Activated T-helper 1 cell treated with anti-CD3 and anti-CD28 coated beads, Interleukin-12 subunit alpha, Interleukin-12 subunit beta, Interleukin-2, Interleukin-4 antibody, amounts not matched to agents 30 ng/mL and 10 ng/mL and 1 ng/mL, durations not matched to agents 14 hours and 24 hours and 36 hours (primary cell): ENCODE measurements at regions not wholly inside any gene's neighbourhood (a gene's known extent, or its start where the extent isn't known, plus 50 kb on each side); places are given as distances from the start of the nearest gene placed in this dataset.

Experiments used
- DNase-seq: peaks from one replicate; pipeline ENCODE4 v3.0.0; 2021; ENCODE audit warnings: low spot score
- H3K27ac Mint-ChIP-seq: one replicate; pipeline ENCODE4 v1.8.0; 2021; ENCODE audit warnings: mild to moderate bottlenecking, mixed read lengths
- H3K27me3 Mint-ChIP-seq: one replicate; pipeline ENCODE4 v1.8.0; 2022; ENCODE audit warnings: mild to moderate bottlenecking, moderate library complexity, mixed read lengths; ENCODE audit not compliant: insufficient read depth
- H3K36me3 Mint-ChIP-seq: one replicate; pipeline ENCODE4 v1.8.0; 2021; ENCODE audit warnings: low read depth, mixed read lengths
- H3K4me1 Mint-ChIP-seq: one replicate; pipeline ENCODE4 v1.8.0; 2021; ENCODE audit warnings: low read depth, mixed read lengths
- H3K4me3 Mint-ChIP-seq: one replicate; pipeline ENCODE4 v1.8.0; 2021; ENCODE audit warnings: mild to moderate bottlenecking, moderate library complexity, mixed read lengths
- H3K9me3 Mint-ChIP-seq: one replicate; pipeline ENCODE4 v1.8.0; 2021; ENCODE audit warnings: mixed read lengths
- intact Hi-C: fragments of 100-400 bp; cut with micrococcal nuclease; formaldehyde crosslinking; loops from one replicate; pipeline ENCODE4 v1.15.1; 2024

- H3K4me1 Mint-ChIP-seq = no peaks in the 10 kb centered on the region
- H3K4me3 Mint-ChIP-seq = no peak overlapping the region
- H3K27me3 Mint-ChIP-seq = no peaks in the 10 kb centered on the region
- H3K27ac Mint-ChIP-seq = no peak overlapping the region
- no peaks in the 10 kb centered on the region for H3K36me3 Mint-ChIP-seq
- no peaks in the 10 kb centered on the region for H3K9me3 Mint-ChIP-seq
- intact Hi-C loops = no loop called here
- no peak for DNase-seq
Observed at GRCh38 chr11:97149741-97150140, 759.9 kb downstream of the JRKL start.

GRCh38 chr11:97157221-97157740 is 767.5 kb downstream of the JRKL start:
- Mint-ChIP-seq H3K4me3 (no peak overlapping the region), H3K9me3 (no peaks in the 10 kb centered on the region), H3K27ac (no peak overlapping the region), H3K27me3 (no peaks in the 10 kb centered on the region), H3K36me3 (no peaks in the 10 kb centered on the region), H3K4me1 (no peaks in the 10 kb centered on the region)
- DNase-seq = no peak
- intact Hi-C loops = no loop called here

- Mint-ChIP-seq H3K27me3 (no peaks in the 10 kb centered on the region), H3K4me1 (no peaks in the 10 kb centered on the region), H3K27ac (no peak overlapping the region), H3K4me3 (no peak overlapping the region), H3K36me3 (no peaks in the 10 kb centered on the region), H3K9me3 (no peaks in the 10 kb centered on the region)
- no peak for DNase-seq
- intact Hi-C loops = no loop called here
Observed at GRCh38 chr11:97158243-97158642, 768.4 kb downstream of the JRKL start.

GRCh38 chr11:97163631-97164191 is 773.9 kb downstream of the JRKL start:
- no peaks in the 10 kb centered on the region for H3K27me3 Mint-ChIP-seq
- no peaks in the 10 kb centered on the region for H3K36me3 Mint-ChIP-seq
- no peak overlapping the region for H3K4me3 Mint-ChIP-seq
- H3K4me1 Mint-ChIP-seq = no peaks in the 10 kb centered on the region
- no peak for DNase-seq
- no peaks in the 10 kb centered on the region for H3K9me3 Mint-ChIP-seq
- H3K27ac Mint-ChIP-seq = no peak overlapping the region
- intact Hi-C loops = no loop called here

- H3K36me3 Mint-ChIP-seq = no peaks in the 10 kb centered on the region
- no peak for DNase-seq
- peaks cover 9% of the 10 kb centered on the region for H3K9me3 Mint-ChIP-seq
- no peak overlapping the region for H3K27ac Mint-ChIP-seq
- H3K27me3 Mint-ChIP-seq = no peaks in the 10 kb centered on the region
- no peak overlapping the region for H3K4me3 Mint-ChIP-seq
- intact Hi-C loops = no loop called here
- no peaks in the 10 kb centered on the region for H3K4me1 Mint-ChIP-seq
Observed at GRCh38 chr11:97201743-97202612, 812.2 kb downstream of the JRKL start.

GRCh38 chr11:97202613-97203292 is 812.9 kb downstream of the JRKL start:
- intact Hi-C loops = no loop called here
- peaks cover 9% of the 10 kb centered on the region for H3K9me3 Mint-ChIP-seq
- DNase-seq = no peak
- H3K36me3 Mint-ChIP-seq = no peaks in the 10 kb centered on the region
- no peak overlapping the region for H3K27ac Mint-ChIP-seq
- H3K27me3 Mint-ChIP-seq = no peaks in the 10 kb centered on the region
- no peaks in the 10 kb centered on the region for H3K4me1 Mint-ChIP-seq
- no peak overlapping the region for H3K4me3 Mint-ChIP-seq

- no peak overlapping the region for H3K27ac Mint-ChIP-seq
- DNase-seq = no peak
- no peaks in the 10 kb centered on the region for H3K36me3 Mint-ChIP-seq
- intact Hi-C loops = no loop called here
- H3K4me3 Mint-ChIP-seq = no peak overlapping the region
- H3K9me3 Mint-ChIP-seq = no peaks in the 10 kb centered on the region
- no peaks in the 10 kb centered on the region for H3K4me1 Mint-ChIP-seq
- no peaks in the 10 kb centered on the region for H3K27me3 Mint-ChIP-seq
Observed at GRCh38 chr11:97218011-97218410, 828.2 kb downstream of the JRKL start.

GRCh38 chr11:97223647-97224046 is 833.8 kb downstream of the JRKL start:
- no peaks in the 10 kb centered on the region for H3K4me1 Mint-ChIP-seq

GRCh38 chr11:97224396-97224795 is 834.6 kb downstream of the JRKL start:
- no peaks in the 10 kb centered on the region for H3K27me3 Mint-ChIP-seq
- H3K4me1 Mint-ChIP-seq = no peaks in the 10 kb centered on the region
- H3K27ac Mint-ChIP-seq = no peak overlapping the region
- intact Hi-C loops = no loop called here
- no peaks in the 10 kb centered on the region for H3K36me3 Mint-ChIP-seq
- no peaks in the 10 kb centered on the region for H3K9me3 Mint-ChIP-seq
- no peak overlapping the region for H3K4me3 Mint-ChIP-seq
- no peak for DNase-seq

More at GRCh38 chr11:97223647-97224046, 833.8 kb downstream of the JRKL start:
- no peak overlapping the region for H3K4me3 Mint-ChIP-seq
- H3K9me3 Mint-ChIP-seq = no peaks in the 10 kb centered on the region
- H3K27ac Mint-ChIP-seq = no peak overlapping the region
- DNase-seq = no peak
- H3K36me3 Mint-ChIP-seq = no peaks in the 10 kb centered on the region
- intact Hi-C loops = no loop called here
- no peaks in the 10 kb centered on the region for H3K27me3 Mint-ChIP-seq

GRCh38 chr11:97225794-97226193 is 836.0 kb downstream of the JRKL start:
- DNase-seq = no peak
- no peak overlapping the region for H3K27ac Mint-ChIP-seq
- H3K27me3 Mint-ChIP-seq = no peaks in the 10 kb centered on the region
- no peak overlapping the region for H3K4me3 Mint-ChIP-seq
- no peaks in the 10 kb centered on the region for H3K36me3 Mint-ChIP-seq
- H3K9me3 Mint-ChIP-seq = no peaks in the 10 kb centered on the region
- H3K4me1 Mint-ChIP-seq = no peaks in the 10 kb centered on the region
- intact Hi-C loops = no loop called here

- H3K36me3 Mint-ChIP-seq = no peaks in the 10 kb centered on the region
- no peak for DNase-seq
- intact Hi-C loops = no loop called here
- no peaks in the 10 kb centered on the region for H3K27me3 Mint-ChIP-seq
- H3K4me3 Mint-ChIP-seq = no peak overlapping the region
- H3K27ac Mint-ChIP-seq = no peak overlapping the region
- no peaks in the 10 kb centered on the region for H3K9me3 Mint-ChIP-seq
- H3K4me1 Mint-ChIP-seq = no peaks in the 10 kb centered on the region
Observed at GRCh38 chr11:97229936-97230335, 840.1 kb downstream of the JRKL start.

- Mint-ChIP-seq H3K4me3 (no peak overlapping the region), H3K4me1 (no peaks in the 10 kb centered on the region), H3K9me3 (no peaks in the 10 kb centered on the region), H3K36me3 (no peaks in the 10 kb centered on the region), H3K27me3 (no peaks in the 10 kb centered on the region), H3K27ac (no peak overlapping the region)
- no peak for DNase-seq
- intact Hi-C loops = no loop called here
Observed at GRCh38 chr11:97231231-97231630, 841.4 kb downstream of the JRKL start.

GRCh38 chr11:97234016-97234415 is 844.2 kb downstream of the JRKL start:
- Mint-ChIP-seq H3K36me3 (no peaks in the 10 kb centered on the region), H3K4me1 (no peaks in the 10 kb centered on the region), H3K27me3 (no peaks in the 10 kb centered on the region), H3K9me3 (no peaks in the 10 kb centered on the region), H3K4me3 (no peak overlapping the region), H3K27ac (no peak overlapping the region)
- no peak for DNase-seq
- intact Hi-C loops = no loop called here
